GM12878 (cell line): ENCODE measurements at regions not wholly inside any gene's neighbourhood (a gene's known extent, or its start where the extent isn't known, plus 50 kb on each side); places are given as distances from the start of the nearest gene placed in this dataset.

ENCODE experiments used
- CEBPB ChIP-seq, 2 experiments: fragments of 150-350 bp in 1 of 2; IDR thresholded peaks; 2 replicates each; pipeline ENCODE4 v1.6.1; 2012 to 2014; ENCODE audit warnings: low read depth in 2 of 2, low read length in 2 of 2, borderline replicate concordance in 1 of 2, inconsistent platforms in 1 of 2
- CHD1 ChIP-seq: IDR thresholded peaks from 2 replicates; pipeline ENCODE4 v1.6.1; 2012; ENCODE audit warnings: low read depth, low read length, improper control_type of control experiment
- CREM ChIP-seq: IDR thresholded peaks from 2 replicates; pipeline ENCODE4 v1.6.1; 2014; ENCODE audit warnings: antibody characterized with exemption, low read depth
- E2F8 ChIP-seq: fragments of 450-650 bp; IDR thresholded peaks from 2 replicates; pipeline ENCODE4 v1.6.1; 2018; ENCODE audit warnings: mild to moderate bottlenecking, low read depth, moderate library complexity; ENCODE audit not compliant: partially characterized antibody
- ETV6 ChIP-seq, 2 experiments: fragments of 450-650 bp in 1 of 2; IDR thresholded peaks in 1 of 2; conservative IDR thresholded peaks in 1 of 2; 2 replicates each; pipeline ENCODE4 v1.6.1; 2014; ENCODE audit warnings: antibody characterized with exemption in 1 of 2, borderline replicate concordance in 1 of 2, low read depth in 1 of 2, mild to moderate bottlenecking in 1 of 2, moderate library complexity in 1 of 2
- FOXK2 ChIP-seq: fragments of 450-650 bp; IDR thresholded peaks from 2 replicates; pipeline ENCODE4 v1.6.1; 2017; ENCODE audit warnings: mild to moderate bottlenecking, moderate library complexity
- IKZF1 ChIP-seq: fragments of 450-650 bp; conservative IDR thresholded peaks from 2 replicates; pipeline ENCODE4 v1.6.1; 2017; ENCODE audit warnings: antibody characterized with exemption, mild to moderate bottlenecking
- IKZF2 ChIP-seq, 2 experiments: fragments of 450-650 bp; IDR thresholded peaks; 2 replicates each; pipeline ENCODE4 v1.6.1; 2017; ENCODE audit warnings: mild to moderate bottlenecking in 2 of 2, moderate library complexity in 2 of 2
- IRF4 ChIP-seq: IDR thresholded peaks from 2 replicates; pipeline ENCODE4 v1.6.1; 2011; ENCODE audit warnings: low read depth, low read length
- JUND ChIP-seq: IDR thresholded peaks from 2 replicates; pipeline ENCODE4 v1.6.1; 2012; ENCODE audit warnings: low read depth, mild to moderate bottlenecking, low read length, improper control_type of control experiment, moderate library complexity
- KDM1A ChIP-seq: fragments of 200-600 bp; sonication (generic); IDR thresholded peaks from 2 replicates; pipeline ENCODE4 v1.6.1; 2016; ENCODE audit warnings: borderline replicate concordance
- NFIC ChIP-seq: IDR thresholded peaks from 2 replicates; pipeline ENCODE4 v1.6.1; 2012; ENCODE audit warnings: low read depth, mild to moderate bottlenecking, inconsistent platforms, low read length, moderate library complexity
- PML ChIP-seq: IDR thresholded peaks from 2 replicates; pipeline ENCODE4 v1.6.1; 2012; ENCODE audit warnings: low read length, inconsistent platforms
- POLR2AphosphoS2 ChIP-seq: IDR thresholded peaks from 2 replicates; pipeline ENCODE4 v1.6.1; 2011; ENCODE audit warnings: low read depth, mild to moderate bottlenecking, low read length, improper control_type of control experiment, moderate library complexity
- SIX5 ChIP-seq: IDR thresholded peaks from 2 replicates; pipeline ENCODE4 v1.6.1; 2011; ENCODE audit warnings: mild to moderate bottlenecking, low read depth, low read length, moderate library complexity; ENCODE audit not compliant: severe bottlenecking
- SMARCA5 ChIP-seq: fragments of 450-650 bp; IDR thresholded peaks from 2 replicates; pipeline ENCODE4 v1.6.1; 2017; ENCODE audit warnings: mild to moderate bottlenecking
- TCF7 ChIP-seq: IDR thresholded peaks from 2 replicates; pipeline ENCODE4 v1.6.1; 2014; ENCODE audit warnings: antibody characterized with exemption, borderline replicate concordance
- ZBTB40 ChIP-seq: fragments of 450-650 bp; IDR thresholded peaks from 2 replicates; pipeline ENCODE4 v1.6.1; 2016; ENCODE audit warnings: mild to moderate bottlenecking, moderate library complexity, borderline replicate concordance
- TF ChIP-seq, protein P1 (sequence below): fragments of 450-650 bp; IDR thresholded peaks from 2 replicates; pipeline ENCODE4 v1.6.1; 2017; ENCODE audit warnings: mild to moderate bottlenecking
- TF ChIP-seq, protein P2 (sequence below): IDR thresholded peaks from 2 replicates; pipeline ENCODE4 v1.6.1; 2011; ENCODE audit warnings: mild to moderate bottlenecking, low read depth, low read length, moderate library complexity; ENCODE audit not compliant: insufficient replicate concordance

GRCh38 chr6:27672113-27672799, 199.4 kb upstream of the ZNF184 start (continued):
- TF ChIP-seq SIX5 (no peak), KDM1A (no peak), CEBPB (IDR thresholded peaks at IDR 0.05; ENCODE audit: borderline replicate concordance in 1 of 2, low read depth in 2 of 2, low read length in 2 of 2) (no peak), ZBTB40 (peak; percentile 23; the same call in 1 of the 2 replicates), CHD1 (no peak), FOXK2 (no peak), ETV6 (conservative IDR thresholded peaks at IDR 0.05 in 1 of 2, IDR thresholded peaks at IDR 0.05 in 1 of 2; ENCODE audit: borderline replicate concordance in 1 of 2, low read depth in 1 of 2) (0 out of 4 replicates have a peak, but pooled peaks of 1 of the 2 experiments have one; percentile 31), TCF7 (no peak), IKZF1 (peak; percentile 47; the same call in 1 of the 2 replicates), CREM (no peak), IKZF2 (IDR thresholded peaks at IDR 0.05) (peak in 1 of 2 experiments; percentile 21; a peak in 2 of 4 replicates), JUND (no peak), IRF4 (no peak), POLR2AphosphoS2 (no peak), SMARCA5 (no peak), PML (peak; percentile 57; the same call in 1 of the 2 replicates), NFIC (peak; percentile 45), E2F8 (no peak)
- TF ChIP-seq, protein P1, sequence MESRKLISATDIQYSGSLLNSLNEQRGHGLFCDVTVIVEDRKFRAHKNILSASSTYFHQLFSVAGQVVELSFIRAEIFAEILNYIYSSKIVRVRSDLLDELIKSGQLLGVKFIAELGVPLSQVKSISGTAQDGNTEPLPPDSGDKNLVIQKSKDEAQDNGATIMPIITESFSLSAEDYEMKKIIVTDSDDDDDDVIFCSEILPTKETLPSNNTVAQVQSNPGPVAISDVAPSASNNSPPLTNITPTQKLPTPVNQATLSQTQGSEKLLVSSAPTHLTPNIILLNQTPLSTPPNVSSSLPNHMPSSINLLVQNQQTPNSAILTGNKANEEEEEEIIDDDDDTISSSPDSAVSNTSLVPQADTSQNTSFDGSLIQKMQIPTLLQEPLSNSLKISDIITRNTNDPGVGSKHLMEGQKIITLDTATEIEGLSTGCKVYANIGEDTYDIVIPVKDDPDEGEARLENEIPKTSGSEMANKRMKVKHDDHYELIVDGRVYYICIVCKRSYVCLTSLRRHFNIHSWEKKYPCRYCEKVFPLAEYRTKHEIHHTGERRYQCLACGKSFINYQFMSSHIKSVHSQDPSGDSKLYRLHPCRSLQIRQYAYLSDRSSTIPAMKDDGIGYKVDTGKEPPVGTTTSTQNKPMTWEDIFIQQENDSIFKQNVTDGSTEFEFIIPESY = no peak
- TF ChIP-seq, protein P2, sequence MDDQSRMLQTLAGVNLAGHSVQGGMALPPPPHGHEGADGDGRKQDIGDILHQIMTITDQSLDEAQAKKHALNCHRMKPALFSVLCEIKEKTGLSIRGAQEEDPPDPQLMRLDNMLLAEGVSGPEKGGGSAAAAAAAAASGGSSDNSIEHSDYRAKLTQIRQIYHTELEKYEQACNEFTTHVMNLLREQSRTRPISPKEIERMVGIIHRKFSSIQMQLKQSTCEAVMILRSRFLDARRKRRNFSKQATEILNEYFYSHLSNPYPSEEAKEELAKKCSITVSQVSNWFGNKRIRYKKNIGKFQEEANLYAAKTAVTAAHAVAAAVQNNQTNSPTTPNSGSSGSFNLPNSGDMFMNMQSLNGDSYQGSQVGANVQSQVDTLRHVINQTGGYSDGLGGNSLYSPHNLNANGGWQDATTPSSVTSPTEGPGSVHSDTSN = no peak
